NCI-H1048 (cell line): ENCODE measurements at regions not wholly inside any gene's neighbourhood (a gene's known extent, or its start where the extent isn't known, plus 50 kb on each side); places are given as distances from the start of the nearest gene placed in this dataset.
"Not testable (repeated sequence)": the region's sequence is repeated elsewhere in the genome, so short reads cannot be mapped to it uniquely, and the experiment has no call there.

Source experiments
- DNase-seq: peaks from one replicate; lab custom pipeline; 2025; lab: John Stamatoyannopoulos, UW

DNA sequence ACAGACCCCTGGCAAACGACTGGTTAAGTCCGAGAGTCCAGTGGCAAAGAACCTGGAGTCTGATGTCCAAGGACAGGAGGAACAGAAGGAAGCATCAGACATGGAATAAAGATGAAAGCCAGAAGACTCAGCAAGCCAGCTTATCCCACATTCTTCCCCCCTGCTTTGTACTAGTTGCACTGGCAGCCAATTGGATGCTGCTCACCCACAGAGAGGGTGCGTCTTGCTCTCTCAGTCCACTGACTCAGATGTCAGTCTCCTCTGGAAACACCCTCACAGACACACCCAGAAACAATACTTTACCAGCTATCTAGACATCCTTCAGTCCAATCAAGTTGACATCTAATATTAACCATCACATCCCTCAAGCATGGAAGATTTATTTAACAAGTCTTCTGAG lies 1265.8 kb upstream of the CNTN5 start:
- DNase-seq = no peak

DNA sequence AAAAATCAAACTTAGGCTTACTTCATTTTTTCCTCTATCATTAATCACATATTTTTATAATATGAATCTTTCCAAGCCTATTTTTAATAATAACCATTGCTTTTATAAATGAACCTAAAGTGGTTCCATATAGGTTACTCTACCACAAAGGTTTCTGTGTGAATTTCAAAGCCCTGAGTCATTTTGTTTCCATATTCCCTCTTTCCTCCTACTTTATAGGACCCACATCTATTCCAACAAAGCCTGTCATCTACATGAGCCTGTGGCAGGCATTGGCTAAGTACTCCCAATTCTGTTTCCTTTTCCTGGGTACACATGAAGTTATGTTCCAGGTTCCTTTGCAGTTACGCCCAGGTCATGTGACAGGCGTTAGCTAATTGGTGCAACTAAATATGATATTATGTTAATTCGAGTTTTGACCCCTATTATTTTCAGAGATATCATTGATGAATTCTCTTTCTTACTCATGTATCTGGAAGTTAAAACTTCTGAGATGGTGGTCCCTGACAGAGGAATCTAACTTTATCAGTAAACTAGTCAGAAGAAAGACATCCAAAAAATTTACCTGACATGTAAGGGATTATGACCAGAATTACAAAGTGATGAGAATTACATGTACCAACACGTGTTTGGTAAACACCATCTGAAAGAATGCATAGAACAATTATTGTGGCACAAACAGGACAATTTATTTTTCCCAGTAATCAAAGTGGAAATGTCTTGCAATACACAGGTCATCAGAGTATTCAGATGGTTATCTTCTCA lies 1264.0 kb upstream of the CNTN5 start:
- no peak for DNase-seq

DNA sequence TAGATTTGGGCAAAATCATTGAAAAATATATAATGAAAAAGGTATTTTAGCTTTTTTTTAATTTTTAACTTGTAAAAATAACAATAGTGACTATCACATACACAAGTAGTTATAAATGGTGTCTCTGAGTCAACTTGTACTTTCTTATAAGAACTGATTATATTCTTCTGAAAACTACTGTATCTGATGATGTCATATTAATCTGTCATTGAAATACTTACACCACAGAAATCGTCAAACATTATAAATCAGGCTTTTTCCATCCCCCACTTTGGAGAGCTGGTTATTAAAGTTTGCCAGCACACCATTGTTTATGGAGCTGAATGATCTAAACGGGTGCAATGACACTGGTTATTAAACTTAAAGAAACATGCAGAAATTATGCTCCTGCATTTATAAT lies 1259.6 kb upstream of the CNTN5 start:
- no peak for DNase-seq

DNA sequence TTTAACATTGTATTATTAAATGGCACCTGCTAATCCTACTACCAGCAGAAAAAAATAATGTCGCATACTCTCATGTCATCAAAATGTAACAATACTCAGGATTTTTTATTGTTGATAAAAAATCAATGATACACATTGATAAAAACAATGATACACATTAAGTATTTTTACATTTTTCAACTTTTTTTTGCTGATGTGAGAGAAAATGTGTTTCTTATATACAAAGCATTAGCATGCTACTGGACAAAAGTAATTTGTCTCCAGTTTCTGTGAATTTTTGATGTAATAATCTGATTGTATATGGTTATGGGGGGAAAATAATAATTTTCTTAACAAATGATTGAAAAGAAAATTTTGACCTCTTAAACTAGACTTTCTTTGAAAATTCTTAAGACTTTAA lies 1256.6 kb upstream of the CNTN5 start:
- no peak for DNase-seq

DNA sequence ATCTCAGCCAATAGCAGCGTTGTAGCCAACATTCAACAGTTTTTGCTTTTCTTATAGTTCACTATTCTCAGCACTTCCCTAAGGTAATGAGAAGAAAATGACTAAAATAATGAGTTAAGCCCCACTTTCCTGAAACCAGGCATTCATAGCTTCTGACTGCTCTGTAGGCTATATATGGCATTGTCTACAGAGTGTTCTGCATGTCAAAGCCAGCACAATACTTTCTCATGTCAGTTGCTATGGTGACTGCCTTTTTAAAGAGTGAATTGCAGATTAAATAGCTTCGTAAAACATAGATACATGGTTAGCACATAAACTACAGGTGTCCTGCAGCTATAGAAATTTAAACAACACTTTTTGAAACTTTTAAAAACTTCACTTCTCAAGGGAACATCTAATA lies 1256.1 kb upstream of the CNTN5 start:
- no peak for DNase-seq

DNA sequence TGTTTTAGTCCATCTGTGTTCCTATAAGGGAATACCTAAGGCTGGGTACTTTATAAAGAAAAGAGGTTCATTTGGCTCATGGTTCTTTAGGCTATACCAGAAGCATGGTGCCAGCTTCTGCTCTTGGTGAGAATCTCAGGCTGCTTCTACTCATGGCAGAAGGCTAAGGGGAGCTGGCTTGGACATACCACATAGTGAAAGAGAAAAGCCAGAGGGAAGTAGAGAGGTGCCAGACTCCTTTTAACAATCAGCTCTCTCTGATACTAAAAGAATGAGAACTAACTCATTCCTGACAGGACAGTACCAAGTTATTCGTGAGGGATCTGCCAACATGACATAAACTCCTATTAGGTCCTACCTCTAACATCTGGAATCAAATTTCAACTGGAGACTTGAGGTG lies 1250.2 kb upstream of the CNTN5 start:
- no peak for DNase-seq

DNA sequence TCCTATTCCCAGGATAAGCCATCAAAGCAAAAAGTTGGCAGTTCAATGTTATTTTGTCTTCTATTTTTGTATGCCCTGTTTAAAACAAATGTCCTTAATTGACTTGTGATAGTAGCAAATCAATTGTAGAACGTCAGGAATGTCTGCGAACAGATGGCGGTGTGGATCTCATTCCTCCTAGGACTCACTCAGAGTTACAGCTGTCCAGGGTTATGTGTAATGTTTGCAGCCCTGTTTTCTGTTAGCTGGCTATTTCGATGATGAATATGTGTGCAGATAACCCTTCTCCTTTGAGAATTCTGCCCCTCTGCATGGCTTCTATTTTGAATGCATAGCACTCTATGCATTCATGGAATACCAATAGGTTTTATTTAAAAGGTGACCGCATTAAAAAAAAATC lies 1248.0 kb upstream of the CNTN5 start:
- no peak for DNase-seq

DNA sequence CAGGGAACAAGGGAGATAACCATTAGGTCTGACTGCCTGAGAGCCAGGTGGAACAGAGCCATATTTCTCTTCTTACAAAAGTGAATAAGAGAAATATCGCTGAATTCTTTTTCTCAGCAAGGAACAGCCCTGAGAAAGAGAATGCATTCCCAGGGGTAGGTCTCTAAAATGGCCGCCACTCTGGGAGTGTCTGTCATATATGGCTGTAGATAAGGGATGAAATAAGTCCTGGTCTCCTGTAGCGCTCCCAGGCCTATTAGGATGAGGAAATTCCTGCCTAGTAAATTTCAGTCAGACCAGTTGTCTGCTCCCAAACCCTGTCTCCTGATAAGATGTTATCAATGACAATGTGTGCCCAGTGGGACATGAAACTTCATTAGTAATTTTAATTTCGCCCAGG lies 1236.4 kb upstream of the CNTN5 start:
- not testable (repeated sequence) for DNase-seq

DNA sequence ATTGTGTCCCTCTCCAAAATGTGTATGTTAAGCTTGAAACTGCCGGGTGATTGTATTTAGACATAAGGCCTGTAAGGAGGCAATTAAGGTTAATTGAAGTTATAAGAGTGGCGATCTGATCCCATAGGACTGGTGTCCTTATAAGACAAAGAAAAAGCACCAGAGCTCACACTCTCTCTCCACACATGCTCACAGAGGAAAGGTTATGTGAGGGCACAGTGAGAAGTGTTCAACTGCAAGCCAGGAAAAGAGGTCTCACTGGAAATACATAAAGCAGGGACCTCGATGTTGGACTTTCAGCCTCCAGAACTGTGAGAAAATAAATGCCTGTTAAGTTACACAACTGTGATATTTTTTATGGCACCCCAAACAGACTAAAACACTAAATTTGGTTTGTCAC lies 1233.8 kb upstream of the CNTN5 start:
- no peak for DNase-seq

DNA sequence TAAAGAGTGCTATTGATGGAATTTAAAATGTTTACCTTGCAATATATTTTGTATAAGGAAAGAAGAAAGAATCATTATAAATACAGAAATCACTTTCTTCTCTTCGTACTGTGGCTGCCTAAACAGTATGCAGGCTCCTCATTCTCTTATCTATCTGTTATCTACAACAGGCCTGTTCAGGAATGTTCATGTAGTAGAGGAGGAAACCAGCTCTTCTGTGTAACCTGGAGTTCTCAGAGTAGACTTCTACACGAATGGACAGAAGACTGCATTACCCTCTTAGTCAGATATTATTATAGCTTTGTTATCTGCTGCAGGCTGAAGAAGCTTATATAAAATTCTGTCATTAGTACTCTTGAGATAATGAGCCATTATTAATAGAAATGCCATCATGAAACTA lies 1225.9 kb upstream of the CNTN5 start:
- no peak for DNase-seq

DNA sequence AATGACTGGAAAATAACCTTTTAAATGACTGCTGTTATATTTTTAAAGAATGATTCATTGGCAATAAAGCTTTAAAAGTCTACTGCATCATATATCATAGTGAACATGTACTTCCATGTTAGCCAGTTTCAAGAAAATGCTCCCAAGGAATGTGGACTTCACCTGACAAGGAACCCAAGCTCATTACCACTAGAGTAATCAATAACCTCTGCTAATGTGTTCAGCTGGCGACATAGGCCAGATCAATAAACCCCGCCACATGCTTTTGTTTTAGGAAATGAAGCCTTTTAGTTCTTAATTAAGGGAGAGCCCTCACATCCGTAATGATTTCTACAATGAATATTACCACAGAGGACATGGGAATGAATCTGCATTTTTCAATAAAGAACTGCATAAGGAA lies 1219.9 kb upstream of the CNTN5 start:
- DNase-seq = no peak

DNA sequence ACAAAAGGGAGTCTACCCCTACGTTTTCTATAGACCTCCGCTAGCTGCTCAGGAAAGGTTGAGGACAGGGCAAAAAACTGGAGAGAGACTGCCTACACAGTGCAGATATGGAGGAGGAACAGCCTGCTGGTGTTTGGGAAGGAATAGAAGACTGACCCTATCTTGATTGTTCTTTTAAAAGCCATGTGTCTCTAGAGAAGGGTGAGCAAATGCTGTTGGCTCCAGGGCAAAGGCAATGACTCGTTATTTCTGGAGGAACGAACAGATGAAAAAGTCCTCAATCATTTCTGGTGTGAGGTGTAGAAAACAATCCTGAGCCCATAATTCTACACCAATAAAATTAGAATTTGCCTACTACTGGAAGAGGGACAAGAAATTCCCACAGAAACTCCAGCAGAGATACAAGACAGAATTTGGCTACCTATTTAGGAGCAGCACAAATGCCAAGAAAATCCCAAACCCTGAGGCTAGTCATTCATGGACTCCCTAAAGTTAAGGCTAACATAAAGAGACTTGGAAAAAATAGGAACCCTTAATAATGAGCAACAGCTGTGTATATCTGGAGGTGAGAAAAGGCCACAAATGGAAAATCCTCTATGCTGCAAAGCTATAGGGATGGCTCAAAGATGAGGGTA lies 1206.3 kb upstream of the CNTN5 start:
- no peak for DNase-seq

DNA sequence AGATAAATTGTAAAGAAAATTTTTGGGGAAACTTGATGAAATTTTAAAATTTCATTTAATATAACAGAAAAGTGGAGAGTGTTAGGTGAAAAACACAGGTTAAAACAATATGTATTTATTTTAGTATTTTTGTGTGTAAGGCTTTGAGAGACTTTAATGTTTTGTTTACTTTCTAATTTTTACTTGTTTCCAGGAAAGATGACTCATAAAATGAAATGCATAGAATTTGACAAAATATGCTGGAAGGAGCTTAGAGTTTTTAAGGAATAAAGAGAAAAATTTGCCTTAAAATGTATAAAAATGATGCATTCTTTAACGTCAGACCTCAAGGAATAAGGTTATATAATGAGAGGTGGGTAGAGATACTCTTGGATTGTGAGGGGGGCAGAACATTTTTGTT lies 1205.1 kb upstream of the CNTN5 start:
- no peak for DNase-seq

DNA sequence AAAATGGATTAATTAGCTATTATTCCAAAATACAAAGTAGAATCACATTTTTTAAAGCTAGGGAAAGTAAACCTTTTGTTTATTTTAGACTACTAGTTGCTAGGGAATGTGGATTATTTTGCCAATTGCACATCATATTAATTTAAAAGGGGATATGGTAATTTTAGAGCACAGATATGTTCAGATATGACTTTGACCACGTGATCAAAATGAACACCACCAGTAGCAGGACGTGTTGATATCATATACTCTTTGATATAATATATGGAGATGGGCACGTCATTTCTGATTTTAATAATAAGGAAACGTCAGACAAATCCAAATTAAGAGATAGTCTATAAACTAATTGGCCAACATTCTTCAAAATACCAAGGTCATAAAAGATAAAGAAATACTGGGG lies 1188.3 kb upstream of the CNTN5 start:
- DNase-seq = no peak

DNA sequence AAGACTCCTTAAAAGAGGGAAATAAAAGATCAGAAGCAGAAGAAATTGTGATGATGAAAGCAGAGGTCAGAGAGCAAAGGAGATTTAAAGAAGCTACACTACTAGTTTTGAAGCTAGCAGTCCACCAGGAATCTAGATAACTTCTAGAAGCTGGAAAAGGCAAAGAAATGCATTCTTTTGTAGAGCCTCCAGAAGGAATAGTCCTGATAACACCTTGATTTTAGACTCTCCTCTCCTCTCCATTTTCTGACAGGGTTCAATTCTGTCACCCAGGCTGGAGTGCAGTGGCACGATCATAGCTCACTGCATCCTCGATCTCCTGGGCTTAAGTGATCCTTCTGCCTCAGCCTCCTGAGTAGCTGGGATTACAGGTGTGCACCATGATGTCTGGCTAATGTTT lies 1187.3 kb upstream of the CNTN5 start:
- DNase-seq = no peak

DNA sequence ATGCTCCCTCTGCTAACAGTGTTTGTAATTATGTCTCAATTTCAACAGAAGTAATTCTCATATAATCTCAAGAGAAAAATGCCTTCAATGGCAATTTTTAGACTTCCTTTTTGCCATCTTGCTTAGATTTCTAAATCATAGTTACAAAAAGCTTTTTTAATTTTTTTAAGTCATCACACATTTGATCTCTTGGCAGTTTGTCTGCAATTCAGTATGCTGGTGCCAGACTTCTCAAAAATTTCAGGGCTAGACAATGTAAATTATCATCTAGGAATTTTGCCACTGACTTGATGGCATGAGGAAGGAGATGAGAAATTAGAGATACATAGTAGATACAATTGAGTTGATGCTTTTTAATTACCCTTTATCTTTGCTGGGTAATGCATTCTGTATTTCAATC lies 1176.7 kb upstream of the CNTN5 start:
- no peak for DNase-seq

DNA sequence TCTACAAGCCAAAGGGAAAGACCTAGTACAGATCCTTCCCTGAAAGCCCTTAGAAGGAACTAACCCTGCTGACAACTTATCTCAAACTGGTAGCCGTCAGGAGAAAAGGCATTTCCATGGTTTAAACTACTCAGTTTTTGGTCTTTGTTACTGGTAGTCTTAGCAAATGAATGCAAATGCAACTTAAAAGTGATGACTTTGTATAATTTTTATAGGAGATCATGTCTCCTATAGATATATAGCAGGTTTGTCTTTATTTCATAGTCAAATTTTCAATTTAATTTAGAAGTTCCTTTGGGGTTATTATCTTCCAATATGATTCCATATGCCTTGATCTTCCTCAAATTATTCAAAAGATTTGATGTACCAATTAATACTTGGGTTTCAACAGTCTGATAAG lies 1173.0 kb upstream of the CNTN5 start:
- DNase-seq = no peak

DNA sequence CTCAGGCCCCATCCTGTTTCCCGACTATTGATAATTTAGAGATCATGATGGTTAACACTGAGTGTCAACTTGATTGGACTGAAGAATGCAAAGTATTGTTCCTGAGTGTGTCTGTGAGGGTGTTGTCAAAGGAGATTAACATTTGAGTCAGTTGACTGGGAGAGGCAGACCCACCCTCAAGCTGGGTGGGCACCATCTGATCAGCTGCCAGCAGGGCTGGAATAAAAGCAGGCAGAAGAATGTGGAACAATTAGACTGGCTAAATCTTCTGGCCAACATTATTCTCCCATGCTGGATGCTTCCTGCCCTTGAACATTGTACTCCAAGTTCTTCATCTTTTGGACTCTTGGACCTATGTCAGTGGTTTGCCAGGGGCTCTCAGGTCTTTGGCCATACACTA lies 1170.0 kb upstream of the CNTN5 start:
- DNase-seq = no peak

DNA sequence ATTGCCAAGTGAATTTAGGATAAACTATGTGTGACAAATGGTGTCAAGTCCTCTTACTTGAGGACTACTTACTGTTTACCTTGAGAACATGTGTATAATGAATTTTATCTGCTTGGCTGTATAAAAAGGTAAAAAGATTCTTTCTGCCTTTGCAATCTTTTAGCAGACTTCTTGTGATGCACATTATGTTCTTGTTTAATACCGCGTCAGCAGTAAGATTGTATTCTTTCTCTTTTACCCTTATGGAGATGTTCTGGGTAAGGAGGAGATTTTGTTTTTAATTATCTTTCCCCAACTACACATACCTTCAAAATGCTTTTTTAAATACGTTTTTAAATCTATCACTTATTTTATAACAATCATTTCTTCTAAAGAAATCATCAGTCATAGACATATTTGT lies 1166.4 kb upstream of the CNTN5 start:
- no peak for DNase-seq

DNA sequence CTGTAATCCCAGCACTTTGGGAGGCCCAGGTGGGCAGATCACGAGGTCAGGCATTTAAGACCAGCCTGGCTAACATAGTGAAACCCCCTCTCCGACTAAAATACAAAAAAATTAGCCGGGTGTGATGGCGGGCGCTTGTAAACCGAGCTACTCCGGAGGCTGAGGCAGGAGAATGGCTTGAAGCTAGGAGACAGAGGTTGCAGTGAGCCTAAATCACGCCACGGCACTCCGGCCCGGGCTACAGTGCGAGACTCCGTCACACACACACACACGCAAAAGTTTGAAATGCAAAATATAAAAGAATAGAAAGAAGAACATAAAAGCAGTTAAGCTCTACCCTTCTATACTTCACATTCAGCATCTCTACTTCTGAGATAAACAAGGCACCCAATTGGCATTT lies 1165.9 kb upstream of the CNTN5 start:
- no peak for DNase-seq

DNA sequence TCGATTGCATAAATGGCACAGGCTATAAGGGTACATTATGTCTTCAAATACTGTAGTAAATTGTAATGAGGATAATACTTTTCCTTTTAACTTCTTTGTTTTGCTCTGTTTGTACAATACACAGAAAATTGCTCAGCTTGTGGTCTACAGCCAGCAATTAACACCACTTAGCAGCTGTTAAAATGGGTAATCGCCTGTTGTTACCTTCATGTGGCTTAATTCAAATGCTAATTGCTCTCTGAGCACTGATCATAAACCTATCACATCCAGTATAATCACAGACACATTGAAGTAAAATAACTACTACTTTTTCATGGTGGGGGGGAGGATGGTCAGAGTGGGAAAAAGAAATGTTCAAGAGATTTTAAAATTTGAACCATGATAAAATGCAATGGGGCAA lies 1164.1 kb upstream of the CNTN5 start:
- DNase-seq = no peak

DNA sequence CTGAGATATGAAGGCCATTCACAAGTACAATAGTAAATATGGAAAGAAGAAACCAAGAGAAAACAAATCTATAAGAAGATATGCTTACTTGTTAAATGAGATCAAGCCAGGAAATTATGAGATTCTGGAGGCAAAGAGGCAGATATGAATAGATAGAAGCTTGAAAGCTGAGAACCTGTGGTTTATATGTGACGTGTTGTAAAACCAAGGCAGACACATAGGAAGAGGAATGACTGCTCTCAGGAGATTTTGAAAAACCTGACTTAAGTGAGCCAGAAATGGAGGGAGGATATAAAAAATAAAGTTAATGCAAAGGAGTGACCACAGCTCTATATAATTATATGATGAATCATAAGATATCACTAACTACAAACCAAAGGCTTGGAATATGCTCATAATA lies 1160.5 kb upstream of the CNTN5 start:
- DNase-seq = no peak

DNA sequence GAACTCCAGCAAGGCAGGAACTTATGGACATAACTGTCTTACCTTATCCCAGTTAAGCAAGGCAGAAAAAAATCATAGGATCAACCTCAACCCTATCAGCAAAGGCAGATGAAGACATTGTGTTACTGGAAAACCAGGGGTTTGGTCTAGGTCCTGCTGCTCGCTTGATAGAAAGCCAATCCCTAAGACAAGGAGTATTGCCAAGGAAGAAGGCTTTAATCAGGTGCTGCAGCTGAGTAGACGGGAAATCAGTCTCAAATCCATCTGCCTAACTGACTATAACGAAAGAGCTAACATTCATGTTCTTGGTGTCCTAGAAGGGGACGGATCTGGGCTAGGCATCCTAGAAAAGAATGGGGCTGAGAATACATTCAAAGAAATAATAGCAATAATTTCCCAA lies 1158.7 kb upstream of the CNTN5 start:
- DNase-seq = no peak

DNA sequence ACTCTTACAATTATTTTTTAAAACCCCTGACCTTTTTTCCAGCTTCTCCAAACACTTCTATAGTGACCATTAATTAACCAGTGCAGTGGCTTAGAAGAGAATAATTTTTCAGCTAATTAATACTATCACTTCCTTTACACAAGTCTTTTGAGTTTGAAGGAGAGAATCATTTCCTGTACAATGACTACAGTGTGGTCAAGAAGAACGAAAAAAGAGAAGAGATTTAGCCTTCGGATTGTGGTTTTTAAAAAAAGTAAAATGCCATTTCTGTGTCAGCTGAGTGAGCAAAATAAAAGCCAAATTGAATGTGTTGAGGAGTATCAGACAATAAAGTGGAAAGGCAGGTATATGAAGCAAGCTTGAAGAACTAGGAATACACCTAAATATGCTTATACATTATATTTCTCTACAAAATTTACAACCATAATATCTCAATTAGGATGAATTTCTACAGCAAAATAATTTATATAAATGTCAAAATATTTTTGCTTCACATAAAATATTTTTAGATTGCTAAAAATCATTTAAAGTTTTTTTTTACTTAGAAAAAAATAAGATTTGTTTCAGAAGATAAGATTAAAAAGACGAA lies 1155.2 kb upstream of the CNTN5 start:
- no peak for DNase-seq
